HCEC 1CT (cell line): ENCODE measurements at regions not wholly inside any gene's neighbourhood (a gene's known extent, or its start where the extent isn't known, plus 50 kb on each side); places are given as distances from the start of the nearest gene placed in this dataset.
"Not testable (repeated sequence)": the region's sequence is repeated elsewhere in the genome, so short reads cannot be mapped to it uniquely, and the experiment has no call there.

Source experiments
- DNase-seq: peaks from one replicate; pipeline ENCODE4 v3.0.0-alpha.2; 2017

- no peak for DNase-seq
These were observed 156.3 kb downstream of the NDFIP2 start for GRCh38 chr13:79637133-79637763.

GRCh38 chr13:79631051-79631659, 150.2 kb downstream of the NDFIP2 start:
- peak; percentile 66 for DNase-seq

GRCh38 chr13:79628463-79628862, 147.5 kb downstream of the NDFIP2 start:
- DNase-seq: no peak

GRCh38 chr13:79626924-79627323, 146.0 kb downstream of the NDFIP2 start:
- no peak for DNase-seq

GRCh38 chr13:79625517-79625916, 144.6 kb downstream of the NDFIP2 start:
- DNase-seq: no peak

GRCh38 chr13:79621902-79622301, 140.9 kb downstream of the NDFIP2 start:
- DNase-seq: no peak

GRCh38 chr13:79621449-79621848, 140.5 kb downstream of the NDFIP2 start:
- no peak for DNase-seq

GRCh38 chr13:79614250-79614918, 133.4 kb downstream of the NDFIP2 start:
- DNase-seq: no peak

GRCh38 chr13:79612604-79613003, 131.6 kb downstream of the NDFIP2 start:
- DNase-seq: no peak

- not testable (repeated sequence) for DNase-seq
These were observed 126.9 kb downstream of the NDFIP2 start for GRCh38 chr13:79607895-79608294.
